Uterus (tissue), 3 donors: ENCODE measurements at regions not wholly inside any gene's neighbourhood (a gene's known extent, or its start where the extent isn't known, plus 50 kb on each side); places are given as distances from the start of the nearest gene placed in this dataset.

Experiments
- DNase-seq, 2 donors: peaks; one replicate each; pipeline ENCODE4 v3.0.0-alpha.2; 2019 to 2020
- H3K27ac ChIP-seq, 2 donors: fragments of 200-600 bp; sonication (generic); 1 replicate in 1 of 2; 2 replicates in 1 of 2; pipeline ENCODE4 v1.5.1; 2016 to 2018
- H3K27me3 ChIP-seq, 2 donors: fragments of 200-600 bp; sonication (generic); one replicate each; pipeline ENCODE4 v1.5.1; 2018 to 2019; ENCODE audit warnings: control low read depth in 1 of 2
- H3K36me3 ChIP-seq, 2 donors: fragments of 200-600 bp; sonication (generic); one replicate each; pipeline ENCODE4 v1.5.1; 2019; ENCODE audit warnings: control low read depth in 1 of 2
- H3K4me1 ChIP-seq, 2 donors: fragments of 200-600 bp; sonication (generic); one replicate each; pipeline ENCODE4 v1.5.1; 2018 to 2019; ENCODE audit warnings: control low read depth in 1 of 2
- H3K4me3 ChIP-seq, 2 donors: fragments of 200-600 bp; sonication (generic); 1 replicate in 1 of 2; 2 replicates in 1 of 2; pipeline ENCODE4 v1.5.1; 2018 to 2019; ENCODE audit warnings: mild to moderate bottlenecking in 1 of 2
- H3K9me3 ChIP-seq, 2 donors: fragments of 200-600 bp; sonication (generic); one replicate each; pipeline ENCODE4 v1.5.1; 2019; ENCODE audit warnings: control low read depth in 1 of 2
- CTCF ChIP-seq, 4 experiments: fragments of 200-600 bp in 2 of 4; fragments of 450-650 bp in 2 of 4; sonication (generic) in 2 of 4; IDR thresholded peaks; one replicate each; pipeline ENCODE4 v1.5.1; 2016 to 2019; ENCODE audit warnings: antibody characterized with exemption in 4 of 4, mild to moderate bottlenecking in 2 of 4, moderate library complexity in 1 of 4
- POLR2A ChIP-seq, 2 donors: fragments of 450-650 bp; IDR thresholded peaks; one replicate each; pipeline ENCODE4 v1.6.1; 2016; ENCODE audit warnings: antibody characterized with exemption in 2 of 2, mild to moderate bottlenecking in 1 of 2, moderate library complexity in 1 of 2
- intact Hi-C: fragments of 100-400 bp; cut with DNase I; formaldehyde crosslinking; loops from one replicate; pipeline ENCODE4 v1.15.1; 2023; ENCODE audit warnings: low total_unique reads
- donor health status: DM: yes; HTN: yes; CAD: no.

GRCh38 chr2:122491011-122491410 lies 735.6 kb downstream of the TSN start:
- DNase-seq, result no peak
- H3K27ac ChIP-seq, result no peak overlapping the region

GRCh38 chr2:122500316-122501105 lies 745.1 kb downstream of the TSN start:
- Histone ChIP-seq H3K27ac (no peak overlapping the region), H3K27me3 (no peaks in the 10 kb centered on the region)
- TF ChIP-seq POLR2A (IDR thresholded peaks at IDR 0.05), result no peak
- TF ChIP-seq CTCF (IDR thresholded peaks at IDR 0.05), result no peak

More at GRCh38 chr2:122491011-122491410, 735.6 kb downstream of the TSN start:
- Histone ChIP-seq H3K27me3 (no peaks in the 10 kb centered on the region), H3K9me3 (no peaks in the 10 kb centered on the region), H3K4me3 (no peak overlapping the region), H3K36me3 (no peaks in the 10 kb centered on the region), H3K4me1 (no peaks in the 10 kb centered on the region)
- intact Hi-C loops, result no loop called here
- TF ChIP-seq POLR2A (IDR thresholded peaks at IDR 0.05), result no peak
- no peak for TF ChIP-seq CTCF (IDR thresholded peaks at IDR 0.05)

GRCh38 chr2:122506620-122507019 lies 751.2 kb downstream of the TSN start:
- Histone ChIP-seq H3K27ac (no peak overlapping the region), H3K9me3 (no peaks in the 10 kb centered on the region), H3K36me3 (no peaks in the 10 kb centered on the region), H3K27me3 (no peaks in the 10 kb centered on the region), H3K4me3 (no peak overlapping the region), H3K4me1 (no peaks in the 10 kb centered on the region)
- TF ChIP-seq POLR2A (IDR thresholded peaks at IDR 0.05), result no peak
- TF ChIP-seq CTCF (IDR thresholded peaks at IDR 0.05), result no peak
- intact Hi-C loops, result no loop called here
- no peak for DNase-seq

More at GRCh38 chr2:122500316-122501105, 745.1 kb downstream of the TSN start:
- no peaks in the 10 kb centered on the region for H3K9me3 ChIP-seq
- no peaks in the 10 kb centered on the region for H3K36me3 ChIP-seq
- intact Hi-C loops, result no loop called here
- no peaks in the 10 kb centered on the region for H3K4me1 ChIP-seq
- DNase-seq, result no peak
- H3K4me3 ChIP-seq, result no peak overlapping the region

GRCh38 chr2:122507261-122507660 lies 751.8 kb downstream of the TSN start:
- intact Hi-C loops, result no loop called here
- no peaks in the 10 kb centered on the region for H3K4me1 ChIP-seq
- no peaks in the 10 kb centered on the region for H3K27me3 ChIP-seq
- no peaks in the 10 kb centered on the region for H3K36me3 ChIP-seq
- no peak for DNase-seq
- no peak overlapping the region for H3K4me3 ChIP-seq
- no peak overlapping the region for H3K27ac ChIP-seq
- H3K9me3 ChIP-seq, result no peaks in the 10 kb centered on the region
- TF ChIP-seq POLR2A (IDR thresholded peaks at IDR 0.05), result no peak
- TF ChIP-seq CTCF (IDR thresholded peaks at IDR 0.05), result no peak

GRCh38 chr2:122512091-122512490 lies 756.6 kb downstream of the TSN start:
- H3K36me3 ChIP-seq, result no peaks in the 10 kb centered on the region
- H3K4me3 ChIP-seq, result no peak overlapping the region
- no peak for DNase-seq
- no peak for TF ChIP-seq CTCF (IDR thresholded peaks at IDR 0.05)
- no peak for TF ChIP-seq POLR2A (IDR thresholded peaks at IDR 0.05)
- no peaks in the 10 kb centered on the region for H3K9me3 ChIP-seq
- H3K27me3 ChIP-seq, result no peaks in the 10 kb centered on the region
- intact Hi-C loops, result no loop called here
- no peaks in the 10 kb centered on the region for H3K4me1 ChIP-seq
- no peak overlapping the region for H3K27ac ChIP-seq
